ENCODE measurements at regions not wholly inside any gene's neighbourhood (a gene's known extent, or its start where the extent isn't known, plus 50 kb on each side); places are given as distances from the start of the nearest gene placed in this dataset.

GRCh38 chr3:153910387-153910786, 210.8 kb upstream of the ARHGEF26 start:
- intact Hi-C loops (cut with micrococcal nuclease; ENCODE audit: unreplicated experiment) = no loop called here

GRCh38 chr3:153911116-153911515, 210.1 kb upstream of the ARHGEF26 start:
- H3K79me2 ChIP-seq (ENCODE audit: insufficient read depth, low read depth, low read length) = no peaks in the 10 kb centered on the region
- TF ChIP-seq EZH2phosphoT487 (IDR thresholded peaks at IDR 0.05; ENCODE audit: borderline replicate concordance, low read depth, low read length) (no peak), CTCF (conservative IDR thresholded peaks at IDR 0.05; ENCODE audit: low read length) (no peak)
- no TSS peak for BruUV-seq (replicated peaks)
- no peak overlapping the region for H3K27ac ChIP-seq (ENCODE audit: low read depth, low read length, poor library complexity, severe bottlenecking)
- H4K20me1 ChIP-seq (ENCODE audit: insufficient read depth, low read length) = no peaks in the 10 kb centered on the region
- ChIA-PET POLR2A (no interaction called here), CTCF (ENCODE audit: unreplicated experiment) (no interaction called here)
- intact Hi-C loops (cut with micrococcal nuclease; ENCODE audit: unreplicated experiment) = no loop called here
- H3K4me2 ChIP-seq (ENCODE audit: low read length) = no peak overlapping the region
- H2AFZ ChIP-seq (ENCODE audit: low read length) = no peak overlapping the region
- H3K4me3 ChIP-seq (ENCODE audit: low read depth, low read length, poor library complexity, severe bottlenecking) = no peak overlapping the region
- H3K36me3 ChIP-seq (ENCODE audit: insufficient read depth, low read length) = no peaks in the 10 kb centered on the region
- H3K9me3 ChIP-seq (ENCODE audit: low read length) = no peaks in the 10 kb centered on the region
- H3K4me1 ChIP-seq (ENCODE audit: insufficient read depth, low read length, poor library complexity, severe bottlenecking) = no peaks in the 10 kb centered on the region
- H3K9me2 ChIP-seq (ENCODE audit: insufficient read depth, low read length) = no peaks in the 10 kb centered on the region
- no peak for DNase-seq (ENCODE audit: low spot score)

More at GRCh38 chr3:153910387-153910786, 210.8 kb upstream of the ARHGEF26 start:
- Histone ChIP-seq H4K20me1 (ENCODE audit: insufficient read depth, low read length) (no peaks in the 10 kb centered on the region), H3K27ac (ENCODE audit: low read depth, low read length, poor library complexity, severe bottlenecking) (no peak overlapping the region), H3K9me2 (ENCODE audit: insufficient read depth, low read length) (no peaks in the 10 kb centered on the region), H3K79me2 (ENCODE audit: insufficient read depth, low read depth, low read length) (no peaks in the 10 kb centered on the region), H3K9me3 (ENCODE audit: low read length) (no peaks in the 10 kb centered on the region), H3K4me3 (ENCODE audit: low read depth, low read length, poor library complexity, severe bottlenecking) (no peak overlapping the region), H3K4me1 (ENCODE audit: insufficient read depth, low read length, poor library complexity, severe bottlenecking) (no peaks in the 10 kb centered on the region), H3K36me3 (ENCODE audit: insufficient read depth, low read length) (no peaks in the 10 kb centered on the region), H2AFZ (ENCODE audit: low read length) (no peak overlapping the region), H3K4me2 (ENCODE audit: low read length) (no peak overlapping the region)
- ChIA-PET POLR2A (no interaction called here), CTCF (ENCODE audit: unreplicated experiment) (no interaction called here)
- no peak for DNase-seq (ENCODE audit: low spot score)
- no TSS peak for BruUV-seq (replicated peaks)
- TF ChIP-seq EZH2phosphoT487 (IDR thresholded peaks at IDR 0.05; ENCODE audit: borderline replicate concordance, low read depth, low read length) (no peak), CTCF (conservative IDR thresholded peaks at IDR 0.05; ENCODE audit: low read length) (no peak)

- CTCF ChIA-PET (ENCODE audit: unreplicated experiment) = no interaction called here
- BruUV-seq (replicated peaks) = no TSS peak
Observed at GRCh38 chr3:153919773-153920172, 201.4 kb upstream of the ARHGEF26 start.

More at GRCh38 chr3:153919773-153920172, 201.4 kb upstream of the ARHGEF26 start:
- no peaks in the 10 kb centered on the region for H3K79me2 ChIP-seq (ENCODE audit: insufficient read depth, low read depth, low read length)
- no peak for TF ChIP-seq CTCF (conservative IDR thresholded peaks at IDR 0.05; ENCODE audit: low read length)
- TF ChIP-seq EZH2phosphoT487 (IDR thresholded peaks at IDR 0.05; ENCODE audit: borderline replicate concordance, low read depth, low read length) = no peak
- no peaks in the 10 kb centered on the region for H3K9me3 ChIP-seq (ENCODE audit: low read length)
- H3K36me3 ChIP-seq (ENCODE audit: insufficient read depth, low read length) = no peaks in the 10 kb centered on the region
- no peaks in the 10 kb centered on the region for H3K4me1 ChIP-seq (ENCODE audit: insufficient read depth, low read length, poor library complexity, severe bottlenecking)
- POLR2A ChIA-PET = no interaction called here
- no peak overlapping the region for H3K27ac ChIP-seq (ENCODE audit: low read depth, low read length, poor library complexity, severe bottlenecking)
- DNase-seq (ENCODE audit: low spot score) = no peak
- no peak overlapping the region for H3K4me2 ChIP-seq (ENCODE audit: low read length)
- no peaks in the 10 kb centered on the region for H4K20me1 ChIP-seq (ENCODE audit: insufficient read depth, low read length)
- H2AFZ ChIP-seq (ENCODE audit: low read length) = no peak overlapping the region
- no peaks in the 10 kb centered on the region for H3K9me2 ChIP-seq (ENCODE audit: insufficient read depth, low read length)
- intact Hi-C loops (cut with micrococcal nuclease; ENCODE audit: unreplicated experiment) = no loop called here
- H3K4me3 ChIP-seq (ENCODE audit: low read depth, low read length, poor library complexity, severe bottlenecking) = no peak overlapping the region
